K562 (cell line): ENCODE measurements at regions not wholly inside any gene's neighbourhood (a gene's known extent, or its start where the extent isn't known, plus 50 kb on each side); places are given as distances from the start of the nearest gene placed in this dataset.

Source experiments
- TF ChIP-seq, protein P1 (sequence below): fragments of 450-650 bp; IDR thresholded peaks from 2 replicates; pipeline ENCODE4 v1.6.1; 2016; ENCODE audit warnings: mild to moderate bottlenecking, moderate library complexity
- TF ChIP-seq, protein P2 (sequence below): fragments of 200-800 bp; sonication (Bioruptor generic); IDR thresholded peaks from 2 replicates; pipeline ENCODE4 v1.6.1; 2016; ENCODE audit warnings: missing genetic modification characterization, missing compliant biosample characterization

DNA sequence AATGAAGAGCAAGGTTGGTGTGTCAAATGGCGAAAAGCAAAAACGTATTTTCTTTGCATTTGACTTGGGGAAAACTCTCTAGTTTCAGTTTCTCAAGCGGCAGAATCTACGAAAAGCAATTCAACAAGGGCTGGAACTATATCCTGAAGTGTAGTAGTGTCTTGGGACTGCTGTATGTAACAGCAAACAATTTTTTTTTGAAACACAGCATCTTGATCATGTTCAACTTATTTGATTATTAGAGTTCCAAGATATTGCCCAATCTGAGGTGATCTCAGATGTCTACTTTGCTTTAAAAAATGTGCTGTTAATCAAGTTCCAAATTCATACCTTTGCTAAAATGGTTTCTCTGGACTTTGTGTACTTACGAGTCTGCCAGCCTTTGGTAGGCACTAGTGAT lies 120.6 kb downstream of the ZWINT start (continued):
- TF ChIP-seq, protein P1, sequence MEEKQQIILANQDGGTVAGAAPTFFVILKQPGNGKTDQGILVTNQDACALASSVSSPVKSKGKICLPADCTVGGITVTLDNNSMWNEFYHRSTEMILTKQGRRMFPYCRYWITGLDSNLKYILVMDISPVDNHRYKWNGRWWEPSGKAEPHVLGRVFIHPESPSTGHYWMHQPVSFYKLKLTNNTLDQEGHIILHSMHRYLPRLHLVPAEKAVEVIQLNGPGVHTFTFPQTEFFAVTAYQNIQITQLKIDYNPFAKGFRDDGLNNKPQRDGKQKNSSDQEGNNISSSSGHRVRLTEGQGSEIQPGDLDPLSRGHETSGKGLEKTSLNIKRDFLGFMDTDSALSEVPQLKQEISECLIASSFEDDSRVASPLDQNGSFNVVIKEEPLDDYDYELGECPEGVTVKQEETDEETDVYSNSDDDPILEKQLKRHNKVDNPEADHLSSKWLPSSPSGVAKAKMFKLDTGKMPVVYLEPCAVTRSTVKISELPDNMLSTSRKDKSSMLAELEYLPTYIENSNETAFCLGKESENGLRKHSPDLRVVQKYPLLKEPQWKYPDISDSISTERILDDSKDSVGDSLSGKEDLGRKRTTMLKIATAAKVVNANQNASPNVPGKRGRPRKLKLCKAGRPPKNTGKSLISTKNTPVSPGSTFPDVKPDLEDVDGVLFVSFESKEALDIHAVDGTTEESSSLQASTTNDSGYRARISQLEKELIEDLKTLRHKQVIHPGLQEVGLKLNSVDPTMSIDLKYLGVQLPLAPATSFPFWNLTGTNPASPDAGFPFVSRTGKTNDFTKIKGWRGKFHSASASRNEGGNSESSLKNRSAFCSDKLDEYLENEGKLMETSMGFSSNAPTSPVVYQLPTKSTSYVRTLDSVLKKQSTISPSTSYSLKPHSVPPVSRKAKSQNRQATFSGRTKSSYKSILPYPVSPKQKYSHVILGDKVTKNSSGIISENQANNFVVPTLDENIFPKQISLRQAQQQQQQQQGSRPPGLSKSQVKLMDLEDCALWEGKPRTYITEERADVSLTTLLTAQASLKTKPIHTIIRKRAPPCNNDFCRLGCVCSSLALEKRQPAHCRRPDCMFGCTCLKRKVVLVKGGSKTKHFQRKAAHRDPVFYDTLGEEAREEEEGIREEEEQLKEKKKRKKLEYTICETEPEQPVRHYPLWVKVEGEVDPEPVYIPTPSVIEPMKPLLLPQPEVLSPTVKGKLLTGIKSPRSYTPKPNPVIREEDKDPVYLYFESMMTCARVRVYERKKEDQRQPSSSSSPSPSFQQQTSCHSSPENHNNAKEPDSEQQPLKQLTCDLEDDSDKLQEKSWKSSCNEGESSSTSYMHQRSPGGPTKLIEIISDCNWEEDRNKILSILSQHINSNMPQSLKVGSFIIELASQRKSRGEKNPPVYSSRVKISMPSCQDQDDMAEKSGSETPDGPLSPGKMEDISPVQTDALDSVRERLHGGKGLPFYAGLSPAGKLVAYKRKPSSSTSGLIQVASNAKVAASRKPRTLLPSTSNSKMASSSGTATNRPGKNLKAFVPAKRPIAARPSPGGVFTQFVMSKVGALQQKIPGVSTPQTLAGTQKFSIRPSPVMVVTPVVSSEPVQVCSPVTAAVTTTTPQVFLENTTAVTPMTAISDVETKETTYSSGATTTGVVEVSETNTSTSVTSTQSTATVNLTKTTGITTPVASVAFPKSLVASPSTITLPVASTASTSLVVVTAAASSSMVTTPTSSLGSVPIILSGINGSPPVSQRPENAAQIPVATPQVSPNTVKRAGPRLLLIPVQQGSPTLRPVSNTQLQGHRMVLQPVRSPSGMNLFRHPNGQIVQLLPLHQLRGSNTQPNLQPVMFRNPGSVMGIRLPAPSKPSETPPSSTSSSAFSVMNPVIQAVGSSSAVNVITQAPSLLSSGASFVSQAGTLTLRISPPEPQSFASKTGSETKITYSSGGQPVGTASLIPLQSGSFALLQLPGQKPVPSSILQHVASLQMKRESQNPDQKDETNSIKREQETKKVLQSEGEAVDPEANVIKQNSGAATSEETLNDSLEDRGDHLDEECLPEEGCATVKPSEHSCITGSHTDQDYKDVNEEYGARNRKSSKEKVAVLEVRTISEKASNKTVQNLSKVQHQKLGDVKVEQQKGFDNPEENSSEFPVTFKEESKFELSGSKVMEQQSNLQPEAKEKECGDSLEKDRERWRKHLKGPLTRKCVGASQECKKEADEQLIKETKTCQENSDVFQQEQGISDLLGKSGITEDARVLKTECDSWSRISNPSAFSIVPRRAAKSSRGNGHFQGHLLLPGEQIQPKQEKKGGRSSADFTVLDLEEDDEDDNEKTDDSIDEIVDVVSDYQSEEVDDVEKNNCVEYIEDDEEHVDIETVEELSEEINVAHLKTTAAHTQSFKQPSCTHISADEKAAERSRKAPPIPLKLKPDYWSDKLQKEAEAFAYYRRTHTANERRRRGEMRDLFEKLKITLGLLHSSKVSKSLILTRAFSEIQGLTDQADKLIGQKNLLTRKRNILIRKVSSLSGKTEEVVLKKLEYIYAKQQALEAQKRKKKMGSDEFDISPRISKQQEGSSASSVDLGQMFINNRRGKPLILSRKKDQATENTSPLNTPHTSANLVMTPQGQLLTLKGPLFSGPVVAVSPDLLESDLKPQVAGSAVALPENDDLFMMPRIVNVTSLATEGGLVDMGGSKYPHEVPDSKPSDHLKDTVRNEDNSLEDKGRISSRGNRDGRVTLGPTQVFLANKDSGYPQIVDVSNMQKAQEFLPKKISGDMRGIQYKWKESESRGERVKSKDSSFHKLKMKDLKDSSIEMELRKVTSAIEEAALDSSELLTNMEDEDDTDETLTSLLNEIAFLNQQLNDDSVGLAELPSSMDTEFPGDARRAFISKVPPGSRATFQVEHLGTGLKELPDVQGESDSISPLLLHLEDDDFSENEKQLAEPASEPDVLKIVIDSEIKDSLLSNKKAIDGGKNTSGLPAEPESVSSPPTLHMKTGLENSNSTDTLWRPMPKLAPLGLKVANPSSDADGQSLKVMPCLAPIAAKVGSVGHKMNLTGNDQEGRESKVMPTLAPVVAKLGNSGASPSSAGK = no peak
- TF ChIP-seq, protein P2, sequence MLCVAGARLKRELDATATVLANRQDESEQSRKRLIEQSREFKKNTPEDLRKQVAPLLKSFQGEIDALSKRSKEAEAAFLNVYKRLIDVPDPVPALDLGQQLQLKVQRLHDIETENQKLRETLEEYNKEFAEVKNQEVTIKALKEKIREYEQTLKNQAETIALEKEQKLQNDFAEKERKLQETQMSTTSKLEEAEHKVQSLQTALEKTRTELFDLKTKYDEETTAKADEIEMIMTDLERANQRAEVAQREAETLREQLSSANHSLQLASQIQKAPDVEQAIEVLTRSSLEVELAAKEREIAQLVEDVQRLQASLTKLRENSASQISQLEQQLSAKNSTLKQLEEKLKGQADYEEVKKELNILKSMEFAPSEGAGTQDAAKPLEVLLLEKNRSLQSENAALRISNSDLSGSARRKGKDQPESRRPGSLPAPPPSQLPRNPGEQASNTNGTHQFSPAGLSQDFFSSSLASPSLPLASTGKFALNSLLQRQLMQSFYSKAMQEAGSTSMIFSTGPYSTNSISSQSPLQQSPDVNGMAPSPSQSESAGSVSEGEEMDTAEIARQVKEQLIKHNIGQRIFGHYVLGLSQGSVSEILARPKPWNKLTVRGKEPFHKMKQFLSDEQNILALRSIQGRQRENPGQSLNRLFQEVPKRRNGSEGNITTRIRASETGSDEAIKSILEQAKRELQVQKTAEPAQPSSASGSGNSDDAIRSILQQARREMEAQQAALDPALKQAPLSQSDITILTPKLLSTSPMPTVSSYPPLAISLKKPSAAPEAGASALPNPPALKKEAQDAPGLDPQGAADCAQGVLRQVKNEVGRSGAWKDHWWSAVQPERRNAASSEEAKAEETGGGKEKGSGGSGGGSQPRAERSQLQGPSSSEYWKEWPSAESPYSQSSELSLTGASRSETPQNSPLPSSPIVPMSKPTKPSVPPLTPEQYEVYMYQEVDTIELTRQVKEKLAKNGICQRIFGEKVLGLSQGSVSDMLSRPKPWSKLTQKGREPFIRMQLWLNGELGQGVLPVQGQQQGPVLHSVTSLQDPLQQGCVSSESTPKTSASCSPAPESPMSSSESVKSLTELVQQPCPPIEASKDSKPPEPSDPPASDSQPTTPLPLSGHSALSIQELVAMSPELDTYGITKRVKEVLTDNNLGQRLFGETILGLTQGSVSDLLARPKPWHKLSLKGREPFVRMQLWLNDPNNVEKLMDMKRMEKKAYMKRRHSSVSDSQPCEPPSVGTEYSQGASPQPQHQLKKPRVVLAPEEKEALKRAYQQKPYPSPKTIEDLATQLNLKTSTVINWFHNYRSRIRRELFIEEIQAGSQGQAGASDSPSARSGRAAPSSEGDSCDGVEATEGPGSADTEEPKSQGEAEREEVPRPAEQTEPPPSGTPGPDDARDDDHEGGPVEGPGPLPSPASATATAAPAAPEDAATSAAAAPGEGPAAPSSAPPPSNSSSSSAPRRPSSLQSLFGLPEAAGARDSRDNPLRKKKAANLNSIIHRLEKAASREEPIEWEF = no peak
